ENCODE measurements at regions not wholly inside any gene's neighbourhood (a gene's known extent, or its start where the extent isn't known, plus 50 kb on each side); places are given as distances from the start of the nearest gene placed in this dataset.

- H3K4me2 ChIP-seq (ENCODE audit: low read length), result no peak overlapping the region
- intact Hi-C loops (cut with micrococcal nuclease), result no loop called here
- no peak for ATAC-seq
These were observed 490.3 kb downstream of the ADCYAP1 start for GRCh38 chr18:1394966-1395365.

DNA sequence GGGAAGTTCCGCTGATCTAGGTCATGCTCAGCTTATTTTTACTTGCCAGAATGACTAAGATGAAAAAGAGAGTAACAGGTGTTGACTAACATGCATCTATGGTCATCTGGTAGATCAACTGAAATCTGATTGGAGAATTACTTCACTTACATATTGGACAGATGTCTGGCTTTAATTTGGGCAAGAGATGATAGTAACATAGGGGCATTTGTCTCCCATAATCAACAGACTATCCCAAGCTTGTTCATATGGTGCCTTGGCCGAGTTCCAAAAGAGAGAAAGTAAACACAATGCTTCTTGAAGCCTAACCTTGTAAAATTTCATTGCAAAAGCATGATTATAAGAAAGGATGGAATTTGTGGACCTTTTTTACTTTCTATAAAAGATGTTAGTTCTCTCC, 503.7 kb downstream of the ADCYAP1 start:
- H3K4me2 ChIP-seq (ENCODE audit: low read length), result no peak overlapping the region
- H3K79me2 ChIP-seq (ENCODE audit: insufficient read depth, low read length), result peaks cover 23% of the 10 kb centered on the region
- no peaks in the 10 kb centered on the region for H3K4me1 ChIP-seq (ENCODE audit: control insufficient read depth in 1 of 2, insufficient read depth in 2 of 2, low read length in 2 of 2)
- 0 out of 2 replicates have a peak, but pooled peaks cover 7% of the 10 kb centered on the region for H3K27me3 ChIP-seq (ENCODE audit: insufficient read depth, low read length)
- RAD21 ChIA-PET (ENCODE audit: low non-redundant PET in 1 of 2, low total read pairs in 2 of 2, uncharacterized antibody in 2 of 2, unreplicated experiment in 2 of 2), result no interaction called here
- CTCF ChIA-PET, result no interaction called here
- H3K27ac ChIP-seq (ENCODE audit: low read depth, low read length), result no peak overlapping the region
- no peaks in the 10 kb centered on the region for H4K20me1 ChIP-seq (ENCODE audit: insufficient read depth)
- intact Hi-C loops (cut with micrococcal nuclease), result no loop called here
- no peaks in the 10 kb centered on the region for H3K9me2 ChIP-seq (ENCODE audit: insufficient read depth)
- H3K36me3 ChIP-seq (ENCODE audit: control insufficient read depth in 1 of 2, insufficient read depth in 2 of 2, low read length in 2 of 2), result no peaks in the 10 kb centered on the region
- no peak overlapping the region for H3K9ac ChIP-seq (ENCODE audit: low read length)
- H3K9me3 ChIP-seq (ENCODE audit: control insufficient read depth in 1 of 2, insufficient read depth in 1 of 2, low read depth in 1 of 2, low read length in 2 of 2), result no peaks in the 10 kb centered on the region
- DNase-seq (ENCODE audit: low read depth, low spot score) (no peak), ATAC-seq (no peak)
- no peak overlapping the region for H2AFZ ChIP-seq (ENCODE audit: low read depth, low read length, poor library complexity, severe bottlenecking)
- no TSS peak for BruUV-seq (replicated peaks)
- no peak overlapping the region for H3K4me3 ChIP-seq (replicated peaks in 1 of 2; ENCODE audit: low read depth in 1 of 2, low read length in 2 of 2)
- POLR2A ChIA-PET, result no interaction called here
- TF ChIP-seq SRF (IDR thresholded peaks at IDR 0.05; ENCODE audit: low read depth), result no peak
- no peak for TF ChIP-seq POLR2A (IDR thresholded peaks at IDR 0.05; ENCODE audit: borderline replicate concordance, extremely low read depth, insufficient read depth, insufficient read length)
- TF ChIP-seq ZFX (IDR thresholded peaks at IDR 0.05), result no peak
- no peak for TF ChIP-seq CTCF (IDR thresholded peaks at IDR 0.05 in 2 of 3, conservative IDR thresholded peaks at IDR 0.05 in 1 of 3; ENCODE audit: borderline replicate concordance in 1 of 3, insufficient read depth in 1 of 3, low read depth in 2 of 3, low read length in 2 of 3)
- TF ChIP-seq EZH2 (IDR thresholded peaks at IDR 0.05), result no peak
- TF ChIP-seq SP1 (IDR thresholded peaks at IDR 0.05; ENCODE audit: low read depth), result no peak
- no peak for TF ChIP-seq CEBPB (IDR thresholded peaks at IDR 0.05; ENCODE audit: low read depth)
- TF ChIP-seq, protein P1, sequence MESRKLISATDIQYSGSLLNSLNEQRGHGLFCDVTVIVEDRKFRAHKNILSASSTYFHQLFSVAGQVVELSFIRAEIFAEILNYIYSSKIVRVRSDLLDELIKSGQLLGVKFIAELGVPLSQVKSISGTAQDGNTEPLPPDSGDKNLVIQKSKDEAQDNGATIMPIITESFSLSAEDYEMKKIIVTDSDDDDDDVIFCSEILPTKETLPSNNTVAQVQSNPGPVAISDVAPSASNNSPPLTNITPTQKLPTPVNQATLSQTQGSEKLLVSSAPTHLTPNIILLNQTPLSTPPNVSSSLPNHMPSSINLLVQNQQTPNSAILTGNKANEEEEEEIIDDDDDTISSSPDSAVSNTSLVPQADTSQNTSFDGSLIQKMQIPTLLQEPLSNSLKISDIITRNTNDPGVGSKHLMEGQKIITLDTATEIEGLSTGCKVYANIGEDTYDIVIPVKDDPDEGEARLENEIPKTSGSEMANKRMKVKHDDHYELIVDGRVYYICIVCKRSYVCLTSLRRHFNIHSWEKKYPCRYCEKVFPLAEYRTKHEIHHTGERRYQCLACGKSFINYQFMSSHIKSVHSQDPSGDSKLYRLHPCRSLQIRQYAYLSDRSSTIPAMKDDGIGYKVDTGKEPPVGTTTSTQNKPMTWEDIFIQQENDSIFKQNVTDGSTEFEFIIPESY (IDR thresholded peaks at IDR 0.05; ENCODE audit: extremely low read depth, insufficient replicate concordance, low read length), result no peak
- TF ChIP-seq EGR1 (IDR thresholded peaks at IDR 0.05; ENCODE audit: low read depth), result no peak
- no peak for TF ChIP-seq ATF3 (IDR thresholded peaks at IDR 0.05)
- TF ChIP-seq JUND (IDR thresholded peaks at IDR 0.05), result no peak
- no peak for TF ChIP-seq FOSL1 (IDR thresholded peaks at IDR 0.05; ENCODE audit: low read depth)
- TF ChIP-seq CBX3 (IDR thresholded peaks at IDR 0.05; ENCODE audit: low read depth), result no peak
- no peak for TF ChIP-seq ELF1 (IDR thresholded peaks at IDR 0.05; ENCODE audit: borderline replicate concordance, low read depth)
- TF ChIP-seq YY1 (IDR thresholded peaks at IDR 0.05; ENCODE audit: extremely low read depth, insufficient replicate concordance, low read depth, low read length), result no peak

More at GRCh38 chr18:1394966-1395365, 490.3 kb downstream of the ADCYAP1 start:
- H3K9ac ChIP-seq (ENCODE audit: low read length), result no peak overlapping the region
- RAD21 ChIA-PET (ENCODE audit: low non-redundant PET in 1 of 2, low total read pairs in 2 of 2, uncharacterized antibody in 2 of 2, unreplicated experiment in 2 of 2), result no interaction called here
- peaks cover 3% of the 10 kb centered on the region; the same call in 1 of the 2 replicates for H3K79me2 ChIP-seq (ENCODE audit: insufficient read depth, low read length)
- H3K36me3 ChIP-seq (ENCODE audit: control insufficient read depth in 1 of 2, insufficient read depth in 2 of 2, low read length in 2 of 2), result no peaks in the 10 kb centered on the region
- POLR2A ChIA-PET, result no interaction called here
- no peaks in the 10 kb centered on the region for H3K9me2 ChIP-seq (ENCODE audit: insufficient read depth)
- TF ChIP-seq ZFX (IDR thresholded peaks at IDR 0.05), result no peak
- no peak for TF ChIP-seq YY1 (IDR thresholded peaks at IDR 0.05; ENCODE audit: extremely low read depth, insufficient replicate concordance, low read depth, low read length)
- no peak for TF ChIP-seq EGR1 (IDR thresholded peaks at IDR 0.05; ENCODE audit: low read depth)
- TF ChIP-seq EZH2phosphoT487 (IDR thresholded peaks at IDR 0.05; ENCODE audit: borderline replicate concordance), result no peak
- H2AFZ ChIP-seq (ENCODE audit: low read depth, low read length, poor library complexity, severe bottlenecking), result no peak overlapping the region
- no peak overlapping the region for H3K27ac ChIP-seq (ENCODE audit: low read depth, low read length)
- H3K4me3 ChIP-seq (replicated peaks in 1 of 2; ENCODE audit: low read depth in 1 of 2, low read length in 2 of 2), result no peak overlapping the region
- CTCF ChIA-PET, result no interaction called here
- H3K27me3 ChIP-seq (ENCODE audit: insufficient read depth, low read length), result no peaks in the 10 kb centered on the region
- H4K20me1 ChIP-seq (ENCODE audit: insufficient read depth), result no peaks in the 10 kb centered on the region
- 0 out of 4 replicates have a peak, but pooled peaks cover 0 to 4% of the 10 kb centered on the region in 2 experiments for H3K4me1 ChIP-seq (ENCODE audit: control insufficient read depth in 1 of 2, insufficient read depth in 2 of 2, low read length in 2 of 2)
- no TSS peak for BruUV-seq (replicated peaks)
- DNase-seq (ENCODE audit: low read depth, low spot score), result no peak
- H3K9me3 ChIP-seq (ENCODE audit: control insufficient read depth in 1 of 2, insufficient read depth in 1 of 2, low read depth in 1 of 2, low read length in 2 of 2), result no peaks in the 10 kb centered on the region
